ENCODE measurements at regions not wholly inside any gene's neighbourhood (a gene's known extent, or its start where the extent isn't known, plus 50 kb on each side); places are given as distances from the start of the nearest gene placed in this dataset.

- no peak for DNase-seq (ENCODE audit: extremely low read depth in 1 of 11, low read depth in 9 of 11, low spot score in 4 of 11)
Measured at GRCh38 chr2:155733091-155733853, 599.2 kb downstream of the NR4A2 start.

- no peak for DNase-seq (ENCODE audit: extremely low read depth in 1 of 11, low read depth in 9 of 11, low spot score in 4 of 11)
Measured at GRCh38 chr2:155730804-155731203, 601.7 kb downstream of the NR4A2 start.

GRCh38 chr2:155727187-155727895 lies 605.2 kb downstream of the NR4A2 start:
- DNase-seq (ENCODE audit: extremely low read depth in 1 of 11, low read depth in 9 of 11, low spot score in 4 of 11), result no peak

GRCh38 chr2:155722290-155722689 lies 610.2 kb downstream of the NR4A2 start:
- DNase-seq (ENCODE audit: extremely low read depth in 1 of 11, low read depth in 9 of 11, low spot score in 4 of 11), result no peak

- DNase-seq (ENCODE audit: extremely low read depth in 1 of 11, low read depth in 9 of 11, low spot score in 4 of 11), result no peak
Measured at GRCh38 chr2:155715705-155716104, 616.8 kb downstream of the NR4A2 start.

- DNase-seq (ENCODE audit: extremely low read depth in 1 of 11, low read depth in 9 of 11, low spot score in 4 of 11), result peak in 2 of 11 donors; percentile 15
Measured at GRCh38 chr2:155714983-155715382, 617.5 kb downstream of the NR4A2 start.

- DNase-seq (ENCODE audit: extremely low read depth in 1 of 11, low read depth in 9 of 11, low spot score in 4 of 11), result no peak
Measured at GRCh38 chr2:155708071-155708470, 624.5 kb downstream of the NR4A2 start.

GRCh38 chr2:155703917-155704316 lies 628.6 kb downstream of the NR4A2 start:
- no peak for DNase-seq (ENCODE audit: extremely low read depth in 1 of 11, low read depth in 9 of 11, low spot score in 4 of 11)

GRCh38 chr2:155703048-155703447 lies 629.5 kb downstream of the NR4A2 start:
- no peak for DNase-seq (ENCODE audit: extremely low read depth in 1 of 11, low read depth in 9 of 11, low spot score in 4 of 11)

GRCh38 chr2:155701721-155702120 lies 630.8 kb downstream of the NR4A2 start:
- DNase-seq (ENCODE audit: extremely low read depth in 1 of 11, low read depth in 9 of 11, low spot score in 4 of 11), result no peak

- no peak for DNase-seq (ENCODE audit: extremely low read depth in 1 of 11, low read depth in 9 of 11, low spot score in 4 of 11)
Measured at GRCh38 chr2:155696571-155696970, 636.0 kb downstream of the NR4A2 start.

- no peak for DNase-seq (ENCODE audit: extremely low read depth in 1 of 11, low read depth in 9 of 11, low spot score in 4 of 11)
Measured at GRCh38 chr2:155695505-155695904, 637.0 kb downstream of the NR4A2 start.

GRCh38 chr2:155692856-155693255 lies 639.7 kb downstream of the NR4A2 start:
- DNase-seq (ENCODE audit: extremely low read depth in 1 of 11, low read depth in 9 of 11, low spot score in 4 of 11), result no peak

- DNase-seq (ENCODE audit: extremely low read depth in 1 of 11, low read depth in 9 of 11, low spot score in 4 of 11), result no peak
Measured at GRCh38 chr2:155692106-155692505, 640.4 kb downstream of the NR4A2 start.

GRCh38 chr2:155690785-155691184 lies 641.7 kb downstream of the NR4A2 start:
- DNase-seq (ENCODE audit: extremely low read depth in 1 of 11, low read depth in 9 of 11, low spot score in 4 of 11), result no peak

- DNase-seq (ENCODE audit: extremely low read depth in 1 of 11, low read depth in 9 of 11, low spot score in 4 of 11), result no peak
Measured at GRCh38 chr2:155689791-155690190, 642.7 kb downstream of the NR4A2 start.

- DNase-seq (ENCODE audit: extremely low read depth in 1 of 11, low read depth in 9 of 11, low spot score in 4 of 11), result no peak
Measured at GRCh38 chr2:155687181-155687580, 645.3 kb downstream of the NR4A2 start.

- DNase-seq (ENCODE audit: extremely low read depth in 1 of 11, low read depth in 9 of 11, low spot score in 4 of 11), result no peak
Measured at GRCh38 chr2:155679647-155680046, 652.9 kb downstream of the NR4A2 start.

GRCh38 chr2:155675920-155676319 lies 656.6 kb downstream of the NR4A2 start:
- DNase-seq (ENCODE audit: extremely low read depth in 1 of 11, low read depth in 9 of 11, low spot score in 4 of 11), result no peak

- DNase-seq (ENCODE audit: extremely low read depth in 1 of 11, low read depth in 9 of 11, low spot score in 4 of 11), result no peak
Measured at GRCh38 chr2:155665704-155666103, 666.8 kb downstream of the NR4A2 start.

GRCh38 chr2:155663265-155663664 lies 669.3 kb downstream of the NR4A2 start:
- DNase-seq (ENCODE audit: extremely low read depth in 1 of 11, low read depth in 9 of 11, low spot score in 4 of 11), result no peak

All from renal cortex interstitium (tissue), 11 donors.